ENCODE measurements at regions not wholly inside any gene's neighbourhood (a gene's known extent, or its start where the extent isn't known, plus 50 kb on each side); places are given as distances from the start of the nearest gene placed in this dataset.

- Mint-ChIP-seq H3K27me3 (ENCODE audit: low read depth) (no peaks in the 10 kb centered on the region), H3K27ac (no peak overlapping the region), H3K4me3 (no peak overlapping the region), H3K36me3 (ENCODE audit: low read depth) (no peaks in the 10 kb centered on the region), H3K4me1 (ENCODE audit: low read depth) (no peaks in the 10 kb centered on the region), H3K9me3 (no peaks in the 10 kb centered on the region)
- CTCF ChIA-PET: interaction anchor here (0.6 kb wide), 1 partner anchor 72 kb away, joined by 5 read pairs; no protein-coding TSS in a partner anchor
- DNase-seq: no peak
- intact Hi-C loops (cut with micrococcal nuclease): no loop called here
These were observed 479.2 kb upstream of the DSEL start for GRCh38 chr18:67995769-67996168.

DNA sequence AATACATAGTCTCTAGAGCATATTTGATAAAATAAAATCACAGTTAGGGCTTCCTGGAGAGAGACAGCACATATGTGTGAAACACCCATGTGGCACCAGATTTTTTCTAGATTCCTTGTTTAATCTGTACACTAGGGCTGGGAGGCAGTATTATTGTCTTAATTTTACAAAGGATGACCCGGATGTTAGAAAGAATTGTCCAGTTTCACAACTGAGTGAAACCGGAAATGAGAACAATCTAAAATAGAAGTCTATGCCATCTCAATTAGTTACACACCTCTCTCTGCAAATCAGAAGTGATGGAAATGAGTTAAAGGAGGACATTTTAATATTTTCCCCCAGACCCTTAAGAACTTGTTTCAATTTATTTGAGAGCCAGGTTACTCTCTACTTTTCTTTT, 463.7 kb upstream of the DSEL start:
- no peaks in the 10 kb centered on the region for H3K36me3 Mint-ChIP-seq (ENCODE audit: low read depth)
- H3K27me3 Mint-ChIP-seq (ENCODE audit: low read depth): no peaks in the 10 kb centered on the region
- no peaks in the 10 kb centered on the region for H3K9me3 Mint-ChIP-seq
- H3K4me1 Mint-ChIP-seq (ENCODE audit: low read depth): no peaks in the 10 kb centered on the region
- no peak for DNase-seq
- H3K4me3 Mint-ChIP-seq: no peak overlapping the region
- intact Hi-C loops (cut with micrococcal nuclease): no loop called here
- CTCF ChIA-PET: no interaction called here
- no peak overlapping the region for H3K27ac Mint-ChIP-seq

DNA sequence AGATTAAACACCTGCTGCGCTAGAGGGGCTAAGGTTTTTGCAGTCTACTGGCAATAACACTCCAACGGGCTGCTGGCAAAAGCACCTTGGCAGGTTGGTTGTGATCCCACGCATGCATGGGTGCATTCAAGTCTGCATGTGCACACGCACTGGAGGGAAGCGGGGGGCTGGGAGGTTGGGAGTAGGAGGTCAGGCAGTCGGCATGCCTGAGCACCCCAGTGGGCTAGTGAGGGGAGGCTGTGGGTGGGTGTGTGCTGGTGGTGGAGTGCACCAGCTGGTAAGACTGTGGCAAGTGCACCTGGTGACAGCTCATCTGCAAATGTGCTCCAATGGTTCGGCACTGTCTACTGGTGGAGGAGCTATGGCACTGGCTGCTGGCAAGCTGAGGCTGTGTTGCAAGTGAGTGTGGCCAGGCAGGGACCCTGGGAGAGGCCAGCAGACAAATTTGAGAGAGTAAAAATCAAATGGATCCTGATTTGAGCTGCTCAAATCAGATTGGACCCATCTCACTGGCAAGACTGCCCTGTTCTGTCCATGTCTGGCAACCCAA, 460.6 kb upstream of the DSEL start:
- Mint-ChIP-seq H3K4me1 (ENCODE audit: low read depth) (no peaks in the 10 kb centered on the region), H3K36me3 (ENCODE audit: low read depth) (no peaks in the 10 kb centered on the region), H3K9me3 (no peaks in the 10 kb centered on the region), H3K27me3 (ENCODE audit: low read depth) (no peaks in the 10 kb centered on the region), H3K27ac (no peak overlapping the region), H3K4me3 (no peak overlapping the region)
- DNase-seq: no peak
- CTCF ChIA-PET: no interaction called here
- intact Hi-C loops (cut with micrococcal nuclease): no loop called here

DNA sequence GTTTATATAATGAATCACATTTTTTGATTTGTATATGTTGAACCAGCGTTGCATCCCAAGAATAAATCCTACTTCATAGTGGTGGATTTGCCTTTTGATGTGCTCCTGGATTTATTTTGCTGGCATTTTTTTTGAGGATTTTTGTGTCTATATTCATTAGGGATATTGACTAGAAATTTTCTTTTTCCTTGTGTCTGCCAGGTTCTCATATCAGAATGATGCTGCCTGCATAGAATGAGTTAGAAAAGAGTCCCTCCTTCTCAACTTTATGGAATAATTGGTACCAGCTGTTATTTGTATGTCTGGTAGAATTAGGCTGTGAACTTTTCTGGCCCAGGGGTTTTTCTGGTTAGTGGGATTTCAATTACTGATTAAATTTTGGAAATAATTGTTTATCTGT, 457.4 kb upstream of the DSEL start:
- H3K9me3 Mint-ChIP-seq: no peaks in the 10 kb centered on the region
- no peaks in the 10 kb centered on the region for H3K4me1 Mint-ChIP-seq (ENCODE audit: low read depth)
- no peak overlapping the region for H3K4me3 Mint-ChIP-seq
- intact Hi-C loops (cut with micrococcal nuclease): no loop called here
- no peaks in the 10 kb centered on the region for H3K27me3 Mint-ChIP-seq (ENCODE audit: low read depth)
- DNase-seq: no peak
- H3K36me3 Mint-ChIP-seq (ENCODE audit: low read depth): no peaks in the 10 kb centered on the region
- H3K27ac Mint-ChIP-seq: no peak overlapping the region
- CTCF ChIA-PET: no interaction called here

DNA sequence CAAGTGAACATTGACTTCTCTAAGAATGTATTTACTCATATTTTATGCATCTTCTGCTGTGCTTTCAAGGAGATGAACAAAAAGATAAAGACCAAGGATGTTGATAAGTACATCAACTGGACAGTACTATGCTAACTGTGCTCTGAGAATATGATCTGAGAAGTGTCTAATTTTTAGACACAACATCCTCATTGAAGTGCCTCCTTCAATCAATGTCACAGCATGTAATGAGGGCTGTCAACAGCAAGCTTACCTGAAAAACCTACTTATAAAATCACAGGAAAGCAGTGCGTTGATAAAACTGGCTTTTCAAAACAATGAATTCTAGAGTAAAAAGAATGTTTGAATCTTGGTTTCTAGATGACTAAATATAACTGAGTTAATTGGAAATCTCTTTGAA, 452.9 kb upstream of the DSEL start:
- no peak for DNase-seq
- Mint-ChIP-seq H3K36me3 (ENCODE audit: low read depth) (no peaks in the 10 kb centered on the region), H3K4me1 (ENCODE audit: low read depth) (no peaks in the 10 kb centered on the region), H3K4me3 (no peak overlapping the region), H3K27ac (no peak overlapping the region), H3K27me3 (ENCODE audit: low read depth) (no peaks in the 10 kb centered on the region), H3K9me3 (no peaks in the 10 kb centered on the region)
- intact Hi-C loops (cut with micrococcal nuclease): no loop called here
- CTCF ChIA-PET: no interaction called here

GRCh38 chr18:67966224-67966623, 449.7 kb upstream of the DSEL start:
- Mint-ChIP-seq H3K4me1 (ENCODE audit: low read depth) (no peaks in the 10 kb centered on the region), H3K36me3 (ENCODE audit: low read depth) (no peaks in the 10 kb centered on the region), H3K9me3 (no peaks in the 10 kb centered on the region), H3K27me3 (ENCODE audit: low read depth) (no peaks in the 10 kb centered on the region), H3K27ac (no peak overlapping the region), H3K4me3 (no peak overlapping the region)
- no peak for DNase-seq
- CTCF ChIA-PET: no interaction called here
- intact Hi-C loops (cut with micrococcal nuclease): no loop called here

GRCh38 chr18:67964462-67964861, 447.9 kb upstream of the DSEL start:
- Mint-ChIP-seq H3K36me3 (ENCODE audit: low read depth) (no peaks in the 10 kb centered on the region), H3K27ac (no peak overlapping the region), H3K4me1 (ENCODE audit: low read depth) (no peaks in the 10 kb centered on the region), H3K27me3 (ENCODE audit: low read depth) (no peaks in the 10 kb centered on the region), H3K4me3 (no peak overlapping the region), H3K9me3 (no peaks in the 10 kb centered on the region)
- no peak for DNase-seq
- intact Hi-C loops (cut with micrococcal nuclease): no loop called here
- CTCF ChIA-PET: no interaction called here

DNA sequence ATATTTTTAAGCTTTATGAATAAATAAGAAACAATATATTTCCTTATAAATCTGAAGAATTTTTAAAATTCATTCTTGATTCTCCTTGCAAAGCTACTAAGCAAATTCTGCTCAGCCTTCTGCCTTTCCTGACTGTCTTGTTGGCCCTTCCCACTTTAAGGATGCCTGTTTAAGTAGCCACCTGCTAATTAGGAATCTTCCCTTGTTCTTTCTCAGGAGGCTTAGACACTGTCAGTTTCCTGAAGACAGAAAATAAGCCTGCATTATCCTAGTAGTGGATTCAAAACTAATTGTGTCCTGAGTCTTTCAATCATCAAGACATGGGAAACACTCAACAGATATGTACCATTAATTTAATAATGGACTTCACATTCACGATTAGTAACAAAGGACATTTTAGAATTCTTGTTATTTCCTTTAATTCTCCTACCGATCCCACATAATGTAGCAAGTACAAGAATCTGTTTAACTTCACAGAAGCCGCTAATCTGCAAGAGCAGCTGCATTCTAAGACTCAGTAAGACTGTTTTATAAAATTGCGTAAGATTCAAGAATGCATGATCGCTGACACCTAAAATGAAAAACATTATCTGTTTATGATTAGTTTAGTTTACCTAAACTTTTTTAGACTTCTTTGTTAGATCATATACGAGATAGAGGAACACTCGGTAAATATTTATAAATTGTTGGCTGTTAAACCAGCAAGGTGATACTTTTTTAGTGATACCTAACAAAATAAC, 445.4 kb upstream of the DSEL start:
- intact Hi-C loops (cut with micrococcal nuclease): no loop called here
- Mint-ChIP-seq H3K4me1 (ENCODE audit: low read depth) (no peaks in the 10 kb centered on the region), H3K27ac (no peak overlapping the region), H3K27me3 (ENCODE audit: low read depth) (no peaks in the 10 kb centered on the region), H3K9me3 (no peaks in the 10 kb centered on the region), H3K4me3 (no peak overlapping the region), H3K36me3 (ENCODE audit: low read depth) (no peaks in the 10 kb centered on the region)
- no peak for DNase-seq
- CTCF ChIA-PET: no interaction called here

- Mint-ChIP-seq H3K27ac (no peak overlapping the region), H3K27me3 (ENCODE audit: low read depth) (peaks cover 3% of the 10 kb centered on the region), H3K4me3 (no peak overlapping the region), H3K36me3 (ENCODE audit: low read depth) (no peaks in the 10 kb centered on the region), H3K9me3 (no peaks in the 10 kb centered on the region), H3K4me1 (ENCODE audit: low read depth) (no peaks in the 10 kb centered on the region)
- CTCF ChIA-PET: no interaction called here
- no peak for DNase-seq
- intact Hi-C loops (cut with micrococcal nuclease): no loop called here
These were observed 441.2 kb upstream of the DSEL start for GRCh38 chr18:67957684-67958083.

DNA sequence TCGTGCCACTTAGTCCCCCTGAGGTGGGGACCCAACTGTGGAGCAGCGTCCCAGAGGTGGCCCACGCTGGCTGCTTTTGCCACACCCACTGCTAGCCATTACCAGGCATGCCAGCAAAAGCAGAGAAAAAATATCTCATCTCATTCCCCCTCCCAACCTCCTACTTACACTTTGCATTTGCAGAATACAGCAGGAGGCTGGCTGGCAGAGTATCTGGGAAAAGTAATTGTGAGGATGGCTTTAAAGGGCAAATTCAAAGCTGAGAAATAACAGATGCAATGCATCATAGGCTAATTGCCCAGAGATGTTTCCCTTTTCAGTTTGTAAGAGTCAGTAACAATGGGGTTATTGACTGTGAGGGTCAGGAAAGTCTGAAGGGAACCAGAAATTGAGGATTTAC, 438.1 kb upstream of the DSEL start:
- CTCF ChIA-PET: no interaction called here
- no peaks in the 10 kb centered on the region for H3K9me3 Mint-ChIP-seq
- no peak overlapping the region for H3K27ac Mint-ChIP-seq

GRCh38 chr18:67951137-67951536, 434.6 kb upstream of the DSEL start:
- no peak for DNase-seq
- Mint-ChIP-seq H3K27me3 (ENCODE audit: low read depth) (peaks cover 3% of the 10 kb centered on the region), H3K9me3 (no peaks in the 10 kb centered on the region), H3K4me3 (no peak overlapping the region), H3K36me3 (ENCODE audit: low read depth) (no peaks in the 10 kb centered on the region), H3K27ac (no peak overlapping the region), H3K4me1 (ENCODE audit: low read depth) (no peaks in the 10 kb centered on the region)
- CTCF ChIA-PET: no interaction called here
- intact Hi-C loops (cut with micrococcal nuclease): no loop called here

More for the DNA sequence above, 438.1 kb upstream of the DSEL start:
- Mint-ChIP-seq H3K4me1 (ENCODE audit: low read depth) (no peaks in the 10 kb centered on the region), H3K4me3 (no peak overlapping the region), H3K27me3 (ENCODE audit: low read depth) (peaks cover 3% of the 10 kb centered on the region), H3K36me3 (ENCODE audit: low read depth) (no peaks in the 10 kb centered on the region)
- intact Hi-C loops (cut with micrococcal nuclease): no loop called here
- DNase-seq: no peak

- CTCF ChIA-PET: no interaction called here
- Mint-ChIP-seq H3K27me3 (ENCODE audit: low read depth) (no peaks in the 10 kb centered on the region), H3K36me3 (ENCODE audit: low read depth) (no peaks in the 10 kb centered on the region), H3K27ac (no peak overlapping the region), H3K4me1 (ENCODE audit: low read depth) (no peaks in the 10 kb centered on the region), H3K9me3 (no peaks in the 10 kb centered on the region), H3K4me3 (no peak overlapping the region)
- intact Hi-C loops (cut with micrococcal nuclease): no loop called here
- no peak for DNase-seq
These were observed 422.1 kb upstream of the DSEL start for GRCh38 chr18:67938660-67939059.

DNA sequence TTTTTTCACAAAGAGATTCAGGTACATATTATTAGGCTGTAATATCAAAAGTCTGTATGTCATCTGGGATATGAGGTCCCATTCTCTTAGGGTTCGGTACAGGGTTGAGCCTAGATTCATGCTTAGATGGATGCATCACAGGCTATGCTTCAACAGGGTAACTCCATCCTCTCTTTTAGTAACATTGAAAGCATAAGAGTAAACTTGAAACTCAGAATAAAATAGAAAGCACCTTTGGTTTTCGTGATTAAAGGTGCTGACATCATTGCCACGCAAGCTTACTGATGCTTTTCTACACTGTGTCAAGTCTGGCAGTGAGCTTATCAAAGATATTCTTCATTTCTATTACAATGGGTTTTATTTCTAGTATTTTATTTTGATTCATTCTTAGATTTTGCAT, 419.1 kb upstream of the DSEL start:
- Mint-ChIP-seq H3K27me3 (ENCODE audit: low read depth) (no peaks in the 10 kb centered on the region), H3K4me3 (no peak overlapping the region), H3K27ac (no peak overlapping the region), H3K36me3 (ENCODE audit: low read depth) (no peaks in the 10 kb centered on the region), H3K9me3 (no peaks in the 10 kb centered on the region), H3K4me1 (ENCODE audit: low read depth) (no peaks in the 10 kb centered on the region)
- CTCF ChIA-PET: no interaction called here
- DNase-seq: no peak
- intact Hi-C loops (cut with micrococcal nuclease): no loop called here
